Aorta (tissue), 5 donors: ENCODE measurements at regions not wholly inside any gene's neighbourhood (a gene's known extent, or its start where the extent isn't known, plus 50 kb on each side); places are given as distances from the start of the nearest gene placed in this dataset.

Source experiments
- ATAC-seq: fragments of 200-7000 bp; cut with Tn5 transposase; one replicate; pipeline ENCODE4 v1.9.1; 2022; ENCODE audit warnings: moderate library complexity; ENCODE audit not compliant: low FRiP score
- DNase-seq, 2 donors: peaks; one replicate each; pipeline ENCODE4 v3.0.0-alpha.2; 2020
- H3K27ac ChIP-seq, 2 donors: one replicate each; pipeline ENCODE4 v1.5.1; 2013; ENCODE audit warnings: low read length in 2 of 2, mild to moderate bottlenecking in 2 of 2, moderate library complexity in 2 of 2, control low read depth in 1 of 2, inconsistent platforms in 1 of 2, low read depth in 1 of 2
- H3K27me3 ChIP-seq, 2 donors: one replicate each; pipeline ENCODE4 v1.6.1; 2013; ENCODE audit warnings: control low read depth in 1 of 2, low read length in 1 of 2, mild to moderate bottlenecking in 1 of 2, moderate library complexity in 1 of 2; ENCODE audit not compliant: insufficient read depth in 2 of 2, control insufficient read depth in 1 of 2
- H3K36me3 ChIP-seq, 2 donors: one replicate each; pipeline ENCODE4 v1.6.1; 2013; ENCODE audit warnings: control low read depth in 1 of 2, low read length in 1 of 2, mild to moderate bottlenecking in 1 of 2; ENCODE audit not compliant: insufficient read depth in 2 of 2, control insufficient read depth in 1 of 2
- H3K4me1 ChIP-seq, 2 donors: one replicate each; pipeline ENCODE4 v1.6.1; 2013; ENCODE audit warnings: low read length in 2 of 2, control low read depth in 1 of 2, mild to moderate bottlenecking in 1 of 2, moderate library complexity in 1 of 2; ENCODE audit not compliant: insufficient read depth in 2 of 2, control insufficient read depth in 1 of 2
- H3K4me3 ChIP-seq, 2 donors: one replicate each; pipeline ENCODE4 v1.5.1; 2013; ENCODE audit warnings: low read length in 2 of 2, control low read depth in 1 of 2, mild to moderate bottlenecking in 1 of 2
- H3K9me3 ChIP-seq: one replicate; pipeline ENCODE4 v1.6.1; 2013; ENCODE audit warnings: mild to moderate bottlenecking, low read length; ENCODE audit not compliant: control insufficient read depth
- WGBS, 2 donors: extraction: QIAGEN DNeasy Blood & Tissue Kit; methylation state at CpG; one replicate each; pipeline ENCODE4 v1.1.7; 2013; 5-methylcytosine and 5-hydroxymethylcytosine counted together
- intact Hi-C, 2 donors: fragments of 100-400 bp; cut with DNase I; formaldehyde crosslinking; loops; one replicate each; pipeline versions ENCODE4 v1.14.2 to v1.15.0; 2022
- donor health status: healthy with polysubstance abuse.
- donor health status: Bipolar disorder and iron deficiency.
- donor health status: DM: no; HTN: no; CAD: no.
- donor health status: DM: no; HTN: no; CAD: no.
- donor health status: DM: yes; HTN: yes; CAD: no.

DNA sequence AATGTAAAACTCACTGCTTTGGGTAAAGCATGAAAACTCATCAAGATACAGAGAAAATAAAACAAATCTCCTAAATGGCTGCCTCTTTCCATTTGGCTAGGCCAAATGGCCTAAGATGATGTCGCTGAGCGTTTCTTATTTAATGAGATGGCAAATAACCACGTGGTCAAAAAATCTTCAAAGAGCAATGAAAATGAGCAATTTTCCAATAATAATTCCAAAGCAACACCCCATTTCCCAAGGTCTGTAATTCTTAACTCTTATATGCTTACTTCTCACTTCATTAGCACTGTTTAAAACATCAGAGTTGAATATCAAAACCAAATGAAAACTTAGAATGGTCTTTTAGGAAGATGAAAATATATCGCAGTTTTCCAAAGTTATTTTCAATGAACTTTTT lies 222.3 kb upstream of the MID1 start:
- no peak for ATAC-seq
- no peak for DNase-seq
- WGBS, 2 donors, result 75 to 80% methylated on average over 4 of the region's 4 CpGs
- Histone ChIP-seq H3K27ac (no peak overlapping the region), H3K36me3 (no peaks in the 10 kb centered on the region), H3K4me3 (no peak overlapping the region), H3K27me3 (no peaks in the 10 kb centered on the region), H3K9me3 (no peaks in the 10 kb centered on the region), H3K4me1 (peaks cover 2 to 4% of the 10 kb centered on the region in 2 donors)
- intact Hi-C loops, result no loop called here

DNA sequence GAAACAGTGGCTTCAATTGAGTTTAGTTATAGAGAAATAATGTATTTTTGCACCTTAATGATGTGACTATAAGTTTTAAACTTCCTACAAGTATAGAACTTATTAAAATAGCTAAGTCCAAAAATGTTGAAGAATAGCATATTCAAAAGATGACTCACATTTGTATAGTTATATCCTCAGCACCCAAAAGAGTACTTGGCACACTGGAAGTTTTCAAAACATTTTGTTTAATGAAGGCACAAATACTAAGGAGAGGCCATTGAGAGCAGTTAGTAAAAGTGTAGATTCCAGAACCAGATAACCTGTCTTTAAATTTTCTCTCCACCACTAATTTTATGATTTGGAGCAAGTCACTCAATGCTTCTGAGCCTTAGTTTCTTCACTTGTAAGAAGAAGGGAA lies 226.9 kb upstream of the MID1 start:
- intact Hi-C loops, result no loop called here
- H3K27me3 ChIP-seq, result no peaks in the 10 kb centered on the region
- no peaks in the 10 kb centered on the region for H3K9me3 ChIP-seq
- ATAC-seq (no peak), DNase-seq (no peak)
- H3K4me1 ChIP-seq, result peaks cover 2 to 4% of the 10 kb centered on the region in 2 donors
- H3K36me3 ChIP-seq, result no peaks in the 10 kb centered on the region
- H3K27ac ChIP-seq, result no peak overlapping the region
- H3K4me3 ChIP-seq, result no peak overlapping the region

DNA sequence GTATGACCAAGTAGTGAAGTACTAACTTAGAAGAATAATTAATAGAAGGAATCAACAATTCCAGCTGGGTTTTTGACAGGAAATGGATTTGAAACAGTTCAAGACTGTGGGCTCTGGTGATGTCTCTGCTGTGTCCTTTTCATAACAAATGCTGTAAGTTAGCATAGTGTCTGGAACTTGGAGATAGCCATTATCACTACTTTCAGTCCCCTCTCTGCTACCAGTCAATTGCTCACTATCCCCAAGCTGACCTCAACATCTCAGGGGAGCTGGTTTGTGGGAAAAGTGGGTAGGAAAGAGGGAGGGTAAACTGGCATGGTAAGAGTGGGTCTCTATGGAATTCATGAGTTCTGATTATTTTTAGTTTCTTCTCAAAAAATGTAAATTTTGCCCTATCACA lies 231.4 kb upstream of the MID1 start:
- no peak for ATAC-seq

DNA sequence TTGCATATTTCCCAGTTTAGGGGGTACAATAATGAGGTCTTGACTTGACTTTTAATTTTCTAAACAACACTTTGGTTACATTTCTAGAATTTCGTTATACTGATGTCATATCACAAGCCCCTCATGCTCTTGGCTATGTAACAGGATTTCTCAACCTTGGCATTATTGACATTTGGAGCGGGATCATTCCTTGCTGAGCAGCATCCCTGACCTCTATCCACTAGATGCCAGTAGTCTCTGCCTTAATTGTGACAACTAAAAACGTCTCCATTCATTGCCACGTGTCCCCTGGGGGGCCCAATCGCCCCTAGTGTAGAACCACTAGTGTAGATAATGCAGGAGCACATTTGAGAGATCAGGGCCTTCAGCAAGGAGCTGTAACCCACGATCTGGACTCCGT lies 234.2 kb upstream of the MID1 start:
- intact Hi-C loops, result no loop called here
- Histone ChIP-seq H3K4me1 (no peaks in the 10 kb centered on the region), H3K4me3 (no peak overlapping the region), H3K36me3 (no peaks in the 10 kb centered on the region), H3K27ac (no peak overlapping the region), H3K9me3 (no peaks in the 10 kb centered on the region), H3K27me3 (no peaks in the 10 kb centered on the region)
- DNase-seq (no peak), ATAC-seq (no peak)
- 21 to 29% methylated on average over 7 of the region's 7 CpGs for WGBS, 2 donors

More for the DNA sequence above, 231.4 kb upstream of the MID1 start:
- DNase-seq, result no peak
- Histone ChIP-seq H3K4me1 (peaks cover under 1 to 3% of the 10 kb centered on the region in 2 donors), H3K27me3 (no peaks in the 10 kb centered on the region), H3K36me3 (no peaks in the 10 kb centered on the region), H3K9me3 (no peaks in the 10 kb centered on the region), H3K27ac (no peak overlapping the region), H3K4me3 (no peak overlapping the region)
- intact Hi-C loops, result no loop called here

DNA sequence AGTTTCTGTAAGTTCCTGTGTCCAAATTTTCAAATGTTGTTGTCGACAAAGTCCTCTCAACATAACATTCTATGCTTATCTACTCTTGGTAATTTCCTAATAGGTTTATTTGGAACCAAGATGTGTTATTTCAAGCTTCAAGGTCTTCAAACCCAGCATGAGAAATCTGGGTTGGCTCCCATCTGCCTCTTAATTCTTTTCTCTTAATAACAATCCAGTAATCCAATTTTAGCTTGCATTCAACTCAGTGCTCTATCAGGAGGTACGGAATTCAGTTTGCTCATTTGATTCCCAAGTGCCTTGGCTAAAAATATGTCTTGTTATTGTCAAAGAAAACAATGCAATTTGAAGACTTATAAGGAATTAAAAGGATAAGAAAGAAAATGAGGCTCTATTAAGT lies 235.5 kb upstream of the MID1 start:
- DNase-seq (no peak), ATAC-seq (no peak)
- intact Hi-C loops, result no loop called here
- no peaks in the 10 kb centered on the region for H3K27me3 ChIP-seq
- 7 to 31% methylated on average over 2 of the region's 2 CpGs for WGBS, 2 donors
- H3K4me1 ChIP-seq, result no peaks in the 10 kb centered on the region
- no peak overlapping the region for H3K27ac ChIP-seq
- no peaks in the 10 kb centered on the region for H3K36me3 ChIP-seq
- H3K9me3 ChIP-seq, result no peaks in the 10 kb centered on the region
- no peak overlapping the region for H3K4me3 ChIP-seq

DNA sequence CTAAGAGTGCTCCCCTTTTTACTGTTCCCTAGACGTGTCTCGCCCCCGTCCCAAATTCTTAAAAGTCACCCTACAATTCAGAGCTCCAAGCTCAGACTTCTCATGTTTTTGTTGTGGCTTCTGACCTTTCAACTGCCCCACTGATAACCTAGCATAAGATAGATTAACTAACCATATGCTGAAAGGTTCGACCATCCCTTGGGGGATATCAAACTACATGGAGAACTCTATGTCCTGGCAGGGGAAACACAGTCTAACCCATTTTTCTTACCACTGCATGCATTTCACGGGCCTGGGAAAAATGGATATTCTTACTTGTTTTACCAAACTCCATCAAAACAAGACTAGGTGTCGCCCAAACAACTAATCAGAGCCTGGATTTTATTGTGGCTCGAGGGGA lies 236.4 kb upstream of the MID1 start:
- intact Hi-C loops, result no loop called here
- ATAC-seq, result no peak
- WGBS, 2 donors, result 50 to 60% methylated on average over 7 of the region's 7 CpGs

DNA sequence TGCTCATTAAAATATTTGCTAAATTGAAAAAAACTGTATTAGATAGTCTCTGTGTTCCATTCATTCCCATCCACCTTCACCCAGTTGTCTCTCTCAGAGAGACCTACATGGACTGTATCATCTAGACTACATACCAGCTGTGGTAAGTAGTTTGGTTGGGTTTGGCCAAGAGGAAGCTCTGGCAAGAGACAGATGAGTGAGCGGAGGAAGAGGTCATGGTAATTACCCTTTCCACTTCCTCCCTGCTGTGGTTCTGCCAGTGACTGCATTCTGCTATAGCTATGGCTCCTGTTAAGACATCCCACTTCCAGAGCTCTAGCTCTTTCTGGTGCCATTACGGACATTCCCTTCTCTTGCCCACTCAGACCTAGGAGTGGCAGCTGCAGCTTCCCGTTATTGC lies 239.0 kb upstream of the MID1 start:
- H3K4me3 ChIP-seq, result no peak overlapping the region

More for the DNA sequence above, 236.4 kb upstream of the MID1 start:
- Histone ChIP-seq H3K9me3 (no peaks in the 10 kb centered on the region), H3K4me3 (no peak overlapping the region), H3K36me3 (no peaks in the 10 kb centered on the region), H3K27ac (no peak overlapping the region), H3K4me1 (no peaks in the 10 kb centered on the region), H3K27me3 (no peaks in the 10 kb centered on the region)
- DNase-seq, result no peak

DNA sequence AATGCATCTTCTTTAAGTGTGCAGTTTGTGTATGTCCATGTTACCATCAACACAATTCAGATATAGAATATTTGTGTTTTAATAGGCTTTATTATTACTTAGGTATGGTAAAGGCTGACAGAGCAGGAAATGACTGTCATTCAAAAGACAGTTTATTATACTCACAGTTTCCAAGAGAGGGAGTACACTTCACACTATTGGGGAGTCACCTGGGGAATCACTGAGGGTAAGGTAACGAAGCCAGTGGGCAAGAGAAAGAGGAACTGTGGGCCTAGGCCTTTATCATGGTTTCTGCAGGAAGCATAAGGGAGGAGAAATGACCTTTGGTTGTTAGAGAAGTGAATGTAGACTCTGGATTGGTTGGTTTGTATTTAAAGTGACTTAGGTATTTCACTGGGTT lies 235.1 kb upstream of the HCCS start:
- Histone ChIP-seq H3K4me1 (no peaks in the 10 kb centered on the region), H3K9me3 (no peaks in the 10 kb centered on the region), H3K36me3 (no peaks in the 10 kb centered on the region), H3K27me3 (no peaks in the 10 kb centered on the region), H3K27ac (no peak overlapping the region), H3K4me3 (no peak overlapping the region)
- DNase-seq (no peak), ATAC-seq (no peak)
- intact Hi-C loops, result no loop called here
- WGBS, 2 donors, result 69 to 94% methylated on average over 1 of the region's 1 CpG

More for the DNA sequence above, 239.0 kb upstream of the MID1 start:
- DNase-seq, result no peak
- intact Hi-C loops, result no loop called here
- no peaks in the 10 kb centered on the region for H3K27me3 ChIP-seq
- WGBS, 2 donors, result 80 to 95% methylated on average over 3 of the region's 3 CpGs
- ATAC-seq, result no peak
- H3K36me3 ChIP-seq, result no peaks in the 10 kb centered on the region
- H3K4me1 ChIP-seq, result no peaks in the 10 kb centered on the region
- H3K27ac ChIP-seq, result no peak overlapping the region
- no peaks in the 10 kb centered on the region for H3K9me3 ChIP-seq

DNA sequence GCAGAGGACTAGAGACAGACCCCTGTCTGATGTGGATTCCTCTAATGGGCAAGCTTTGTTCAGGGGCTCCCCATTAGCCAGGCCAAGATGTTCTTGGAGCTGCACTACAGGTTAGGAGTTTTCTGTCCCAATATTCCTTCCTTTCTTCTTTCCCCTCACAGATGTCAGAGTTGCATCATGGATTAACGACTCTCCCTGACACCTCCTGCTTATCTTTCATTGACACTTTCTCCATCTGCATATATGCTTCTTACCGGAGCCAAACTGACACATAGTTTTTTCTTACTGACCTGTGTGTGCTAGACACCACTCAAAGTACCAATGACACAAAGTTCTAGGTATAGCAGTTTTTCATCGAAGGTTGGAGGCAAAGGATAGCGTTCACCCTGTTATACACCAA lies 228.6 kb upstream of the HCCS start:
- Histone ChIP-seq H3K27me3 (no peaks in the 10 kb centered on the region), H3K4me1 (no peaks in the 10 kb centered on the region), H3K9me3 (no peaks in the 10 kb centered on the region), H3K36me3 (no peaks in the 10 kb centered on the region), H3K4me3 (no peak overlapping the region), H3K27ac (no peak overlapping the region)
- WGBS, 2 donors, result 75 to 93% methylated on average over 4 of the region's 4 CpGs
- intact Hi-C loops, result no loop called here
- DNase-seq (no peak), ATAC-seq (no peak)
